ENCODE measurements at regions not wholly inside any gene's neighbourhood (a gene's known extent, or its start where the extent isn't known, plus 50 kb on each side); places are given as distances from the start of the nearest gene placed in this dataset.

GRCh38 chr18:30265190-30265589 is 777.4 kb downstream of the DSC3 start:
- H3K27ac ChIP-seq: no peak overlapping the region
- TF ChIP-seq CTCF (conservative IDR thresholded peaks at IDR 0.05; ENCODE audit: low read depth, low read length): no peak
- H2AFZ ChIP-seq (ENCODE audit: low read depth): no peak overlapping the region
- no peak overlapping the region for H3K4me2 ChIP-seq
- H3K79me2 ChIP-seq (ENCODE audit: insufficient read depth, low read depth): no peaks in the 10 kb centered on the region
- no peak overlapping the region for H3K9ac ChIP-seq
- H3K36me3 ChIP-seq (ENCODE audit: insufficient read depth): no peaks in the 10 kb centered on the region
- H3K27me3 ChIP-seq (ENCODE audit: insufficient read depth, low read depth): no peaks in the 10 kb centered on the region
- no peaks in the 10 kb centered on the region for H4K20me1 ChIP-seq (ENCODE audit: insufficient read depth)
- no peaks in the 10 kb centered on the region for H3K4me1 ChIP-seq (ENCODE audit: low read depth, poor library complexity, severe bottlenecking)
- no peak overlapping the region for H3K4me3 ChIP-seq (IDR thresholded peaks at IDR 0.05; ENCODE audit: insufficient read depth, low read depth, low read length)

GRCh38 chr18:30254331-30254730 is 788.2 kb downstream of the DSC3 start:
- TF ChIP-seq CTCF (conservative IDR thresholded peaks at IDR 0.05; ENCODE audit: low read depth, low read length): no peak
- Histone ChIP-seq H2AFZ (ENCODE audit: low read depth) (no peak overlapping the region), H4K20me1 (ENCODE audit: insufficient read depth) (no peaks in the 10 kb centered on the region), H3K36me3 (ENCODE audit: insufficient read depth) (no peaks in the 10 kb centered on the region), H3K4me2 (no peak overlapping the region), H3K9ac (no peak overlapping the region), H3K79me2 (ENCODE audit: insufficient read depth, low read depth) (no peaks in the 10 kb centered on the region), H3K27me3 (ENCODE audit: insufficient read depth, low read depth) (no peaks in the 10 kb centered on the region), H3K27ac (no peak overlapping the region), H3K4me3 (IDR thresholded peaks at IDR 0.05; ENCODE audit: insufficient read depth, low read depth, low read length) (no peak overlapping the region), H3K4me1 (ENCODE audit: low read depth, poor library complexity, severe bottlenecking) (no peaks in the 10 kb centered on the region)

GRCh38 chr18:30248056-30248455 is 794.5 kb downstream of the DSC3 start:
- no peak overlapping the region for H3K27ac ChIP-seq
- H3K9ac ChIP-seq: no peak overlapping the region

GRCh38 chr18:30245766-30246455 is 796.6 kb downstream of the DSC3 start:
- Histone ChIP-seq H3K79me2 (ENCODE audit: insufficient read depth, low read depth) (no peaks in the 10 kb centered on the region), H3K9ac (no peak overlapping the region), H3K4me3 (IDR thresholded peaks at IDR 0.05; ENCODE audit: insufficient read depth, low read depth, low read length) (no peak overlapping the region), H3K27ac (no peak overlapping the region), H3K4me2 (no peak overlapping the region), H3K4me1 (ENCODE audit: low read depth, poor library complexity, severe bottlenecking) (no peaks in the 10 kb centered on the region), H4K20me1 (ENCODE audit: insufficient read depth) (no peaks in the 10 kb centered on the region), H3K27me3 (ENCODE audit: insufficient read depth, low read depth) (no peaks in the 10 kb centered on the region), H2AFZ (ENCODE audit: low read depth) (no peak overlapping the region), H3K36me3 (ENCODE audit: insufficient read depth) (no peaks in the 10 kb centered on the region)
- no peak for TF ChIP-seq CTCF (conservative IDR thresholded peaks at IDR 0.05; ENCODE audit: low read depth, low read length)

More at GRCh38 chr18:30248056-30248455, 794.5 kb downstream of the DSC3 start:
- no peak for TF ChIP-seq CTCF (conservative IDR thresholded peaks at IDR 0.05; ENCODE audit: low read depth, low read length)
- Histone ChIP-seq H4K20me1 (ENCODE audit: insufficient read depth) (no peaks in the 10 kb centered on the region), H3K27me3 (ENCODE audit: insufficient read depth, low read depth) (no peaks in the 10 kb centered on the region), H3K36me3 (ENCODE audit: insufficient read depth) (no peaks in the 10 kb centered on the region), H3K4me2 (no peak overlapping the region), H2AFZ (ENCODE audit: low read depth) (no peak overlapping the region), H3K79me2 (ENCODE audit: insufficient read depth, low read depth) (no peaks in the 10 kb centered on the region), H3K4me1 (ENCODE audit: low read depth, poor library complexity, severe bottlenecking) (no peaks in the 10 kb centered on the region), H3K4me3 (IDR thresholded peaks at IDR 0.05; ENCODE audit: insufficient read depth, low read depth, low read length) (no peak overlapping the region)
